H1 (cell line): ENCODE measurements at regions not wholly inside any gene's neighbourhood (a gene's known extent, or its start where the extent isn't known, plus 50 kb on each side); places are given as distances from the start of the nearest gene placed in this dataset.

Experiments used
- CTCF ChIA-PET: fragments of 300-600 bp; sonication (Branson Sonifier 250); formaldehyde crosslinking; loops from one replicate; lab custom pipeline; 2021; ENCODE audit not compliant: partially characterized antibody; lab: Charles Lee
- POLR2A ChIA-PET: fragments of 300-600 bp; sonication (Branson Sonifier 250); formaldehyde crosslinking; loops from one replicate; lab custom pipeline; 2021; ENCODE audit warnings: inconsistent platforms; ENCODE audit not compliant: partially characterized antibody; lab: Charles Lee
- DNase-seq, 2 experiments: peaks; one replicate each; pipeline versions ENCODE4 v3.0.0 to v3.0.0-alpha.2; 2010 to 2022; ENCODE audit warnings: low spot score in 2 of 2, low read depth in 1 of 2, mixed read lengths in 1 of 2
- FAIRE-seq: peaks from 2 replicates; lab custom pipeline; 2011; peaks lifted over from hg19 to GRCh38; lab: Jason Lieb, UNC
- H2AFZ ChIP-seq: 2 replicates; pipeline ENCODE4 v1.8.1; 2012; ENCODE audit warnings: low read length, inconsistent platforms
- H2AK5ac ChIP-seq: 2 replicates; pipeline ENCODE4 v1.6.1; 2013; ENCODE audit warnings: low read depth, low read length
- H2BK120ac ChIP-seq: replicated peaks from 2 replicates; pipeline ENCODE3; 2013; ENCODE audit warnings: low read depth, low read length, inconsistent platforms
- H2BK12ac ChIP-seq: 2 replicates; pipeline ENCODE4 v1.6.1; 2013; ENCODE audit warnings: low read depth, low read length
- H2BK15ac ChIP-seq: 2 replicates; pipeline ENCODE4 v1.6.1; 2013; ENCODE audit warnings: low read length
- H2BK20ac ChIP-seq: 2 replicates; pipeline ENCODE4 v1.6.1; 2013; ENCODE audit warnings: low read length
- H2BK5ac ChIP-seq: 2 replicates; pipeline ENCODE4 v1.6.1; 2013; ENCODE audit warnings: low read depth, low read length
- H3K14ac ChIP-seq: 2 replicates; pipeline ENCODE4 v1.6.1; 2013; ENCODE audit warnings: inconsistent platforms; ENCODE audit not compliant: insufficient read length
- H3K18ac ChIP-seq: 2 replicates; pipeline ENCODE4 v1.6.1; 2013; ENCODE audit warnings: low read length; ENCODE audit errors: extremely low read depth
- H3K23ac ChIP-seq: 2 replicates; pipeline ENCODE4 v1.6.1; 2013; ENCODE audit warnings: inconsistent platforms; ENCODE audit not compliant: insufficient read length
- H3K23me2 ChIP-seq: 2 replicates; pipeline ENCODE4 v1.6.1; 2013; ENCODE audit warnings: low read depth, low read length
- H3K27ac ChIP-seq: 2 replicates; pipeline ENCODE4 v1.6.1; 2011; ENCODE audit warnings: low read depth, low read length, inconsistent platforms
- H3K27me3 ChIP-seq, 4 experiments: replicated peaks in 1 of 4; 1 replicate in 1 of 4; 2 replicates in 3 of 4; pipeline versions ENCODE4 v1.6.1 to v1.8.1; 2011 to 2013; ENCODE audit warnings: low read length in 3 of 4, mild to moderate bottlenecking in 3 of 4, inconsistent platforms in 2 of 4, mixed read lengths in 2 of 4, moderate library complexity in 1 of 4; ENCODE audit not compliant: control insufficient read depth in 3 of 4, insufficient read depth in 3 of 4; ENCODE audit errors: extremely low read depth in 1 of 4
- H3K36me3 ChIP-seq, 4 experiments: 2 replicates each; pipeline versions ENCODE4 v1.6.1 to v1.8.1; 2011 to 2013; ENCODE audit warnings: mild to moderate bottlenecking in 4 of 4, low read length in 3 of 4, moderate library complexity in 2 of 4, control low read depth in 1 of 4, inconsistent platforms in 1 of 4; ENCODE audit not compliant: insufficient read depth in 4 of 4, control insufficient read depth in 2 of 4
- H3K4ac ChIP-seq: replicated peaks from 2 replicates; pipeline ENCODE3; 2013; ENCODE audit warnings: low read length, low read depth, mixed read lengths, inconsistent platforms; ENCODE audit not compliant: insufficient read length
- H3K4me1 ChIP-seq, 4 experiments: replicated peaks in 1 of 4; 1 replicate in 1 of 4; 2 replicates in 3 of 4; pipeline versions ENCODE4 v1.6.1 to v1.8.1; 2011 to 2013; ENCODE audit warnings: low read length in 3 of 4, inconsistent platforms in 2 of 4, mixed read lengths in 1 of 4; ENCODE audit not compliant: insufficient read depth in 4 of 4, control insufficient read depth in 3 of 4
- H3K4me2 ChIP-seq, 2 experiments: 2 replicates each; pipeline versions ENCODE4 v1.6.1 to v1.8.1; 2011 to 2013; ENCODE audit warnings: low read depth in 2 of 2, low read length in 2 of 2, control low read depth in 1 of 2, inconsistent platforms in 1 of 2, mild to moderate bottlenecking in 1 of 2; ENCODE audit not compliant: insufficient read depth in 1 of 2
- H3K4me3 ChIP-seq, 4 experiments: fragments of 200-600, 300-600 bp in 1 of 4; sonication (generic), shearing (Covaris generic), sonication (Bioruptor Twin) in 1 of 4; 2 replicates each; pipeline versions ENCODE4 v1.5.1 to v1.8.1; 2011 to 2016; ENCODE audit warnings: low read length in 4 of 4, low read depth in 3 of 4, control low read depth in 2 of 4, inconsistent platforms in 2 of 4, mild to moderate bottlenecking in 2 of 4, mixed read lengths in 1 of 4, moderate library complexity in 1 of 4; ENCODE audit not compliant: insufficient read depth in 2 of 4; ENCODE audit errors: extremely low read depth in 1 of 4
- H3K56ac ChIP-seq: replicated peaks from 2 replicates; pipeline ENCODE3; 2013; ENCODE audit warnings: low read depth, mild to moderate bottlenecking, mixed read lengths, low read length, inconsistent platforms; ENCODE audit not compliant: insufficient read length
- H3K79me1 ChIP-seq: 2 replicates; pipeline ENCODE4 v1.6.1; 2013; ENCODE audit warnings: low read depth, low read length, control low read depth
- H3K79me2 ChIP-seq, 2 experiments: 2 replicates each; pipeline versions ENCODE4 v1.6.1 to v1.8.1; 2012 to 2013; ENCODE audit warnings: low read length in 2 of 2, mild to moderate bottlenecking in 2 of 2, inconsistent platforms in 1 of 2; ENCODE audit not compliant: insufficient read depth in 2 of 2, control insufficient read depth in 1 of 2
- H3K9ac ChIP-seq, 4 experiments: replicated peaks in 1 of 4; 1 replicate in 1 of 4; 2 replicates in 3 of 4; pipeline versions ENCODE4 v1.6.1 to v1.8.1; 2011 to 2013; ENCODE audit warnings: low read depth in 3 of 4, low read length in 3 of 4, control low read depth in 2 of 4, mild to moderate bottlenecking in 2 of 4, moderate library complexity in 2 of 4, inconsistent platforms in 1 of 4; ENCODE audit errors: extremely low read depth in 1 of 4
- H3K9me3 ChIP-seq, 2 experiments: 2 replicates each; pipeline versions ENCODE4 v1.6.1 to v1.8.1; 2012 to 2013; ENCODE audit warnings: mild to moderate bottlenecking in 2 of 2, moderate library complexity in 2 of 2, control low read depth in 1 of 2, inconsistent platforms in 1 of 2, low read depth in 1 of 2, low read length in 1 of 2, mixed read lengths in 1 of 2; ENCODE audit not compliant: insufficient read depth in 2 of 2
- H4K20me1 ChIP-seq, 2 experiments: replicated peaks in 1 of 2; 2 replicates each; pipeline versions ENCODE3 to v1.8.1; 2011 to 2013; ENCODE audit warnings: inconsistent platforms in 2 of 2, low read length in 2 of 2, mild to moderate bottlenecking in 1 of 2; ENCODE audit not compliant: insufficient read depth in 2 of 2, control insufficient read depth in 1 of 2
- H4K5ac ChIP-seq: 2 replicates; pipeline ENCODE4 v1.6.1; 2013; ENCODE audit warnings: low read length, low read depth, mixed read lengths, inconsistent platforms; ENCODE audit not compliant: insufficient read length
- H4K8ac ChIP-seq: 2 replicates; pipeline ENCODE4 v1.8.0; 2013; ENCODE audit warnings: mild to moderate bottlenecking, moderate library complexity, low read length, inconsistent platforms; ENCODE audit not compliant: insufficient read depth; ENCODE audit errors: extremely low read depth
- H4K91ac ChIP-seq: replicated peaks from 2 replicates; pipeline ENCODE3; 2013; ENCODE audit warnings: low read length, mixed read lengths, inconsistent platforms; ENCODE audit not compliant: insufficient read length
- CREB1 ChIP-seq: IDR thresholded peaks from 2 replicates; pipeline ENCODE4 v1.6.1; 2012; ENCODE audit warnings: inconsistent platforms
- GTF2F1 ChIP-seq: IDR thresholded peaks from 2 replicates; pipeline ENCODE4 v1.6.1; 2012; ENCODE audit warnings: low read depth, low read length, improper control_type of control experiment, borderline replicate concordance
- JUN ChIP-seq: IDR thresholded peaks from 2 replicates; pipeline ENCODE4 v1.6.1; 2011; ENCODE audit warnings: low read depth, mild to moderate bottlenecking, improper control_type of control experiment, low read length
- RBBP5 ChIP-seq: IDR thresholded peaks from 2 replicates; pipeline ENCODE4 v1.7.1; 2012; ENCODE audit warnings: low read depth, mild to moderate bottlenecking, inconsistent platforms, low read length, moderate library complexity, borderline replicate concordance
- SP4 ChIP-seq: IDR thresholded peaks from 2 replicates; pipeline ENCODE4 v1.6.1; 2012; ENCODE audit warnings: low read length, inconsistent platforms
- WGBS, 2 experiments: shearing (Covaris generic) in 1 of 2; methylation state at CpG; one replicate each; pipeline versions ENCODE4 v1.1.6 to v1.1.7; 2013 to 2015; ENCODE audit warnings: low lambda C conversion rate in 2 of 2, mixed read lengths in 2 of 2, inconsistent platforms in 1 of 2, low coverage in 1 of 2, missing lambda C conversion rate in 1 of 2; ENCODE audit not compliant: insufficient replicate concordance in 2 of 2, insufficient coverage in 1 of 2, insufficient read length in 1 of 2; ENCODE audit errors: extremely low coverage in 1 of 2, missing lambda C conversion rate in 1 of 2; 5-methylcytosine and 5-hydroxymethylcytosine counted together

DNA sequence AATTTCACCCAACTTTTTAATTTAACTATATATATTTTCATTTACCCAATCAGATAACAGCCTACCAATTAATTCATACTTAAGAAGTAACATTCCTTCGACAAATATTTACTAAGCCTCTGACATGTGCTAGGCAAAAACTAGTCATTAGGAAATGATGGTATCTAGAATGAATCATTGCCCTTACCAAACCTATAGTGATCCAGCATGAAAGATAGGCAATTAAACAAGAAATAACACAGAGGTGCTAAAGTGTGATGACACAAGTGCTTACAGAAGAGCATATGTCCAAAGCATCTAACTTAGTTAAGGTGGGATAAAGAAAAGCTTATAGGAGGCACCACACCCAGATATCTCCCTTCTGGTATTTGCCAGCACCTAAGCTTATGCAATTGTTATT lies 166.5 kb upstream of the RASSF8 start:
- no peak overlapping the region for H2AK5ac ChIP-seq
- H3K9ac ChIP-seq = no peak overlapping the region
- H2AFZ ChIP-seq = no peak overlapping the region
- no peaks in the 10 kb centered on the region for H3K79me2 ChIP-seq
- no peaks in the 10 kb centered on the region; the same call in 1 of the 2 replicates for H3K23me2 ChIP-seq
- H3K4me3 ChIP-seq = no peak overlapping the region
- DNase-seq (no peak), FAIRE-seq (no peak)
- H3K23ac ChIP-seq = no peak overlapping the region
- H3K27ac ChIP-seq = no peak overlapping the region
- H4K20me1 ChIP-seq = no peaks in the 10 kb centered on the region
- no peaks in the 10 kb centered on the region for H3K36me3 ChIP-seq
- POLR2A ChIA-PET = no interaction called here
- H2BK12ac ChIP-seq = no peak overlapping the region
- H2BK20ac ChIP-seq = no peak overlapping the region
- CTCF ChIA-PET = no interaction called here
- 90% methylated on average over 1 of the region's 1 CpG; no CpG with 5 or more reads in 1 of the 2 experiments for WGBS, 2 experiments
- H2BK5ac ChIP-seq = no peak overlapping the region
- no peak overlapping the region for H2BK15ac ChIP-seq
- H3K4me1 ChIP-seq = peaks cover 0 to 4% (median 0%) of the 10 kb centered on the region in 4 experiments; a peak in 2 of 7 replicates
- no peak overlapping the region for H3K4me2 ChIP-seq
- no peak overlapping the region for H4K5ac ChIP-seq
- H3K18ac ChIP-seq = no peak overlapping the region
- no peaks in the 10 kb centered on the region for H3K27me3 ChIP-seq
- H2BK120ac ChIP-seq = no peak overlapping the region
- no peaks in the 10 kb centered on the region for H3K79me1 ChIP-seq
- H4K8ac ChIP-seq = no peak overlapping the region
- no peaks in the 10 kb centered on the region for H3K9me3 ChIP-seq
- H3K14ac ChIP-seq = no peak overlapping the region
- no peak overlapping the region for H3K56ac ChIP-seq
- H3K4ac ChIP-seq = no peak overlapping the region
- no peak for TF ChIP-seq CREB1
- TF ChIP-seq JUN = no peak
- TF ChIP-seq GTF2F1 = no peak
- TF ChIP-seq SP4 = no peak
- no peak for TF ChIP-seq RBBP5
- no peak overlapping the region for H4K91ac ChIP-seq
